C4-2B (cell line): ENCODE measurements at regions not wholly inside any gene's neighbourhood (a gene's known extent, or its start where the extent isn't known, plus 50 kb on each side); places are given as distances from the start of the nearest gene placed in this dataset.

Experiments used
- CTCF ChIP-seq: fragments of 450-650 bp; conservative IDR thresholded peaks from 2 replicates; pipeline ENCODE4 v1.5.1; 2017; ENCODE audit warnings: mild to moderate bottlenecking
- ZFX ChIP-seq: fragments of 450-650 bp; IDR thresholded peaks from 2 replicates; pipeline ENCODE4 v1.6.1; 2017

- TF ChIP-seq CTCF (no peak), ZFX (no peak)
Observed at GRCh38 chrX:74211911-74212310, 92.1 kb upstream of the ZCCHC13 start.
